ENCODE measurements at regions not wholly inside any gene's neighbourhood (a gene's known extent, or its start where the extent isn't known, plus 50 kb on each side); places are given as distances from the start of the nearest gene placed in this dataset.
A peak's percentile ranks its signal among the peaks of the same experiment; 100 is the strongest.

DNA sequence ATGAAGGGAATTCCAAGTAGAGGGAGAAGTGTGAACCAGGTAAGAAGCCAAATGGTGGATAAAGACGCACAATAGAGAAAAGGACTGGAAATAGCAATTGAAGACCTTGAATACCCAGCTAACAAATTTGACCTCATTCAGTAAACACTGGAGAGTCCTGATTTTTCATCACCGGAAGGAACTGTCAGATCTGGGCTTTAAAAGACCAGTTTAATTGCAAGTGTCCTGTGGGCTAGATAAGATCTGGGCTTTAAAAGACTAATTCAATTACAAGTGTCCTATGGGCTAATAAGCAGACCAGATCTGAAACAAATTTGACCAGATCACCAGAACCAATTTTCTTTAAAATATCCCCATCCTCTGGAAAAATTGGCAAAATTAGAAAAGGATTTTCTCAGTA lies 380.0 kb downstream of the ACTL7B start (continued):
- no peak for TF ChIP-seq SOX13 (IDR thresholded peaks at IDR 0.05)
- peak in 1 of 2 experiments; percentile 31; a peak in 1 of 4 replicates for TF ChIP-seq SOX13 (CRISPR knock-in tag; conservative IDR thresholded peaks at IDR 0.05 in 1 of 2, IDR thresholded peaks at IDR 0.05 in 1 of 2)

GRCh38 chr9:108474356-108474755 lies 381.4 kb downstream of the ACTL7B start:
- Histone ChIP-seq H3K9ac (ENCODE audit: insufficient read depth, low read depth, low read length) (no peak overlapping the region), H4K20me1 (ENCODE audit: insufficient read depth, low read length) (no peaks in the 10 kb centered on the region), H3K36me3 (replicated peaks in 1 of 2; ENCODE audit: control insufficient read depth in 1 of 2, insufficient read depth in 2 of 2, low read length in 2 of 2) (no peaks in the 10 kb centered on the region), H3K4me2 (ENCODE audit: low read depth, low read length) (no peak overlapping the region), H3K9me3 (ENCODE audit: low read length) (no peaks in the 10 kb centered on the region), H3K27ac (ENCODE audit: extremely low read length, insufficient read depth, low read length) (no peak overlapping the region), H3K4me3 (replicated peaks in 1 of 3; ENCODE audit: insufficient read depth in 1 of 3, low read depth in 2 of 3, low read length in 3 of 3) (no peak overlapping the region), H2AFZ (ENCODE audit: low read length) (no peak overlapping the region), H3K4me1 (ENCODE audit: insufficient read depth, low read length) (peaks cover 56% of the 10 kb centered on the region), H3K27me3 (ENCODE audit: control insufficient read depth in 1 of 2, insufficient read depth in 2 of 2, low read length in 2 of 2) (peaks cover 0 to 20% of the 10 kb centered on the region in 2 experiments; a peak in 3 of 5 replicates), H3K79me2 (ENCODE audit: insufficient read depth, low read length) (no peaks in the 10 kb centered on the region)
- POLR2A ChIA-PET, result no interaction called here
- CTCF ChIA-PET (ENCODE audit: low intra/inter-chr PET ratio, low total read pairs), result no interaction called here
- no peak for DNase-seq (ENCODE audit: low spot score)
- in situ Hi-C loops (cut with HindIII; ENCODE audit: extremely low pct_ligation_motif_present, low pct_unique_long_range_greater_than_20kb) (no loop called here), intact Hi-C loops (cut with micrococcal nuclease; ENCODE audit: unreplicated experiment) (no loop called here)
- ATAC-seq, result no peak
- WGBS (ENCODE audit: low lambda C conversion rate), result 51% methylated on average over 6 of the region's 6 CpGs
- FAIRE-seq, result no peak
- no TSS peak for BruUV-seq (replicated peaks)
- TF ChIP-seq ZNF326 (CRISPR knock-in tag; IDR thresholded peaks at IDR 0.05; ENCODE audit: borderline replicate concordance) (no peak), BRD4 (CRISPR knock-in tag; IDR thresholded peaks at IDR 0.05) (no peak)

- no peak overlapping the region for H3K27ac ChIP-seq (ENCODE audit: extremely low read length, insufficient read depth, low read length)
- H3K36me3 ChIP-seq (replicated peaks in 1 of 2; ENCODE audit: control insufficient read depth in 1 of 2, insufficient read depth in 2 of 2, low read length in 2 of 2), result no peaks in the 10 kb centered on the region
- H4K20me1 ChIP-seq (ENCODE audit: insufficient read depth, low read length), result no peaks in the 10 kb centered on the region
- ChIA-PET POLR2A (no interaction called here), CTCF (ENCODE audit: low intra/inter-chr PET ratio, low total read pairs) (no interaction called here)
- BruUV-seq (replicated peaks), result no TSS peak
- 4% methylated on average over 9 of the region's 9 CpGs for WGBS (ENCODE audit: low lambda C conversion rate)
- H3K4me3 ChIP-seq (replicated peaks in 1 of 3; ENCODE audit: insufficient read depth in 1 of 3, low read depth in 2 of 3, low read length in 3 of 3), result no peak overlapping the region
- H3K27me3 ChIP-seq (ENCODE audit: control insufficient read depth in 1 of 2, insufficient read depth in 2 of 2, low read length in 2 of 2), result peaks cover 0 to 17% of the 10 kb centered on the region in 2 experiments; a peak in 3 of 5 replicates
- H3K4me2 ChIP-seq (ENCODE audit: low read depth, low read length), result no peak overlapping the region
- TF ChIP-seq GMEB1 (CRISPR knock-in tag; IDR thresholded peaks at IDR 0.05; ENCODE audit: borderline replicate concordance) (no peak), SAFB2 (CRISPR knock-in tag; IDR thresholded peaks at IDR 0.05; ENCODE audit: borderline replicate concordance, low read depth) (no peak), PBX3 (CRISPR knock-in tag; IDR thresholded peaks at IDR 0.05; ENCODE audit: borderline replicate concordance) (no peak), DMAP1 (CRISPR knock-in tag; IDR thresholded peaks at IDR 0.05) (no peak), ZNF614 (CRISPR knock-in tag; IDR thresholded peaks at IDR 0.05; ENCODE audit: borderline replicate concordance) (no peak), HMG20B (CRISPR knock-in tag; conservative IDR thresholded peaks at IDR 0.05) (no peak), POLR2G (IDR thresholded peaks at IDR 0.05; ENCODE audit: low read depth, low read length) (no peak), STAG1 (CRISPR knock-in tag; IDR thresholded peaks at IDR 0.05) (no peak), MXI1 (IDR thresholded peaks at IDR 0.05; ENCODE audit: borderline replicate concordance, low read depth, low read length) (no peak), ARHGAP35 (CRISPR knock-in tag; IDR thresholded peaks at IDR 0.05; ENCODE audit: borderline replicate concordance) (no peak)
- intact Hi-C loops (cut with micrococcal nuclease; ENCODE audit: unreplicated experiment), result no loop called here
- peaks cover 59% of the 10 kb centered on the region for H3K4me1 ChIP-seq (ENCODE audit: insufficient read depth, low read length)
- no peaks in the 10 kb centered on the region for H3K79me2 ChIP-seq (ENCODE audit: insufficient read depth, low read length)
- FAIRE-seq (no peak), ATAC-seq (0 out of 3 replicates have a peak, but pooled peaks have one; percentile 31), DNase-seq (ENCODE audit: low spot score) (no peak)
- no peak overlapping the region for H3K9ac ChIP-seq (ENCODE audit: insufficient read depth, low read depth, low read length)
- in situ Hi-C loops (cut with HindIII; ENCODE audit: extremely low pct_ligation_motif_present, low pct_unique_long_range_greater_than_20kb), result no loop called here
- H3K9me3 ChIP-seq (ENCODE audit: low read length), result no peaks in the 10 kb centered on the region
- no peak overlapping the region for H2AFZ ChIP-seq (ENCODE audit: low read length)
These were observed 382.3 kb downstream of the ACTL7B start for GRCh38 chr9:108473209-108474112.

Data from HepG2 (cell line).